Cardiac septum (tissue), 1 donor: ENCODE measurements at regions not wholly inside any gene's neighbourhood (a gene's known extent, or its start where the extent isn't known, plus 50 kb on each side); places are given as distances from the start of the nearest gene placed in this dataset.
"Not testable (repeated sequence)": the region's sequence is repeated elsewhere in the genome, so short reads cannot be mapped to it uniquely, and the experiment has no call there.

Experiments used
- DNase-seq: peaks from one replicate; pipeline ENCODE4 v3.0.0-alpha.2; 2020; ENCODE audit warnings: low spot score
- intact Hi-C: fragments of 100-400 bp; cut with DNase I; formaldehyde crosslinking; loops from one replicate; pipeline ENCODE4 v1.14.0; 2022
- donor health status: DM: no; HTN: no; CAD: no.

- intact Hi-C loops = no loop called here
These were observed 503.8 kb upstream of the MARCKS start for GRCh38 chr6:113353392-113353791.

GRCh38 chr6:113354204-113354895 is 502.8 kb upstream of the MARCKS start:
- intact Hi-C loops = no loop called here

More at GRCh38 chr6:113353392-113353791, 503.8 kb upstream of the MARCKS start:
- no peak for DNase-seq

GRCh38 chr6:113356139-113356538 is 501.0 kb upstream of the MARCKS start:
- no peak for DNase-seq
- intact Hi-C loops = no loop called here

More at GRCh38 chr6:113354204-113354895, 502.8 kb upstream of the MARCKS start:
- no peak for DNase-seq

- DNase-seq = no peak
- intact Hi-C loops = no loop called here
These were observed 500.1 kb upstream of the MARCKS start for GRCh38 chr6:113357041-113357440.

- DNase-seq = no peak
These were observed 499.0 kb upstream of the MARCKS start for GRCh38 chr6:113358063-113358583.

GRCh38 chr6:113359155-113360140 is 497.7 kb upstream of the MARCKS start:
- DNase-seq = no peak
- intact Hi-C loops = no loop called here

More at GRCh38 chr6:113358063-113358583, 499.0 kb upstream of the MARCKS start:
- intact Hi-C loops = no loop called here

- intact Hi-C loops = no loop called here
These were observed 496.0 kb upstream of the MARCKS start for GRCh38 chr6:113361014-113361645.

GRCh38 chr6:113362301-113363047 is 494.7 kb upstream of the MARCKS start:
- DNase-seq = no peak
- intact Hi-C loops = no loop called here

More at GRCh38 chr6:113361014-113361645, 496.0 kb upstream of the MARCKS start:
- no peak for DNase-seq

- intact Hi-C loops = no loop called here
- no peak for DNase-seq
These were observed 493.9 kb upstream of the MARCKS start for GRCh38 chr6:113363048-113363798.

- intact Hi-C loops = no loop called here
These were observed 493.3 kb upstream of the MARCKS start for GRCh38 chr6:113363866-113364265.

GRCh38 chr6:113364766-113365165 is 492.4 kb upstream of the MARCKS start:
- no peak for DNase-seq
- intact Hi-C loops = no loop called here

More at GRCh38 chr6:113363866-113364265, 493.3 kb upstream of the MARCKS start:
- DNase-seq = no peak

GRCh38 chr6:113365191-113365590 is 492.0 kb upstream of the MARCKS start:
- intact Hi-C loops = no loop called here

GRCh38 chr6:113366505-113366904 is 490.6 kb upstream of the MARCKS start:
- no peak for DNase-seq
- intact Hi-C loops = no loop called here

More at GRCh38 chr6:113365191-113365590, 492.0 kb upstream of the MARCKS start:
- no peak for DNase-seq

- no peak for DNase-seq
- intact Hi-C loops = no loop called here
These were observed 486.3 kb upstream of the MARCKS start for GRCh38 chr6:113370508-113371502.

- intact Hi-C loops, DNase-seq: not testable (repeated sequence)
These were observed 481.7 kb upstream of the MARCKS start for GRCh38 chr6:113375466-113375865.

GRCh38 chr6:113375950-113376846 is 480.9 kb upstream of the MARCKS start:
- intact Hi-C loops = no loop called here
- DNase-seq = no peak
